ENCODE measurements at regions not wholly inside any gene's neighbourhood (a gene's known extent, or its start where the extent isn't known, plus 50 kb on each side); places are given as distances from the start of the nearest gene placed in this dataset.
A peak's percentile ranks its signal among the peaks of the same experiment; 100 is the strongest.
"Not testable (repeated sequence)": the region's sequence is repeated elsewhere in the genome, so short reads cannot be mapped to it uniquely, and the experiment has no call there.

GRCh38 chr10:83516788-83517187, 622.5 kb upstream of the GHITM start:
- DNase-seq (ENCODE audit: low read depth in 2 of 2): no peak

GRCh38 chr10:83517456-83517855, 621.9 kb upstream of the GHITM start:
- no peak for DNase-seq (ENCODE audit: low read depth in 2 of 2)

GRCh38 chr10:83518779-83519178, 620.5 kb upstream of the GHITM start:
- DNase-seq (ENCODE audit: low read depth in 2 of 2): no peak

GRCh38 chr10:83520386-83520785, 618.9 kb upstream of the GHITM start:
- DNase-seq (ENCODE audit: low read depth in 2 of 2): not testable (repeated sequence)

GRCh38 chr10:83522456-83522855, 616.9 kb upstream of the GHITM start:
- no peak for DNase-seq (ENCODE audit: low read depth in 2 of 2)

GRCh38 chr10:83522881-83523386, 616.4 kb upstream of the GHITM start:
- DNase-seq (ENCODE audit: low read depth in 2 of 2): no peak

GRCh38 chr10:83527934-83528333, 611.4 kb upstream of the GHITM start:
- no peak for DNase-seq (ENCODE audit: low read depth in 2 of 2)

GRCh38 chr10:83533290-83533689, 606.0 kb upstream of the GHITM start:
- no peak for DNase-seq (ENCODE audit: low read depth in 2 of 2)

- DNase-seq (ENCODE audit: low read depth in 2 of 2): no peak
Observed at GRCh38 chr10:83536426-83536825, 602.9 kb upstream of the GHITM start.

- DNase-seq (ENCODE audit: low read depth in 2 of 2): no peak
Observed at GRCh38 chr10:83538047-83538446, 601.3 kb upstream of the GHITM start.

GRCh38 chr10:83539528-83540308, 599.6 kb upstream of the GHITM start:
- no peak for DNase-seq (ENCODE audit: low read depth in 2 of 2)

- no peak for DNase-seq (ENCODE audit: low read depth in 2 of 2)
Observed at GRCh38 chr10:83541046-83541445, 598.3 kb upstream of the GHITM start.

GRCh38 chr10:83542774-83543411, 596.4 kb upstream of the GHITM start:
- DNase-seq (ENCODE audit: low read depth in 2 of 2): no peak

GRCh38 chr10:83543691-83544462, 595.4 kb upstream of the GHITM start:
- DNase-seq (ENCODE audit: low read depth in 2 of 2): no peak

- DNase-seq (ENCODE audit: low read depth in 2 of 2): peak in 1 of 2 donors; percentile 7
Observed at GRCh38 chr10:83545901-83546391, 593.4 kb upstream of the GHITM start.

GRCh38 chr10:83551190-83551589, 588.1 kb upstream of the GHITM start:
- DNase-seq (ENCODE audit: low read depth in 2 of 2): not testable (repeated sequence)

- peak in 1 of 2 donors; percentile 14 for DNase-seq (ENCODE audit: low read depth in 2 of 2)
Observed at GRCh38 chr10:83553366-83553765, 585.9 kb upstream of the GHITM start.

- DNase-seq (ENCODE audit: low read depth in 2 of 2): no peak
Observed at GRCh38 chr10:83555264-83555663, 584.0 kb upstream of the GHITM start.

GRCh38 chr10:83562381-83562780, 576.9 kb upstream of the GHITM start:
- peak in 1 of 2 donors; percentile 10 for DNase-seq (ENCODE audit: low read depth in 2 of 2)

- no peak for DNase-seq (ENCODE audit: low read depth in 2 of 2)
Observed at GRCh38 chr10:83564889-83565588, 574.3 kb upstream of the GHITM start.

GRCh38 chr10:83572036-83572435, 567.3 kb upstream of the GHITM start:
- no peak for DNase-seq (ENCODE audit: low read depth in 2 of 2)

Data from dermis microvascular lymphatic vessel endothelial cell (primary cell).